ENCODE measurements at regions not wholly inside any gene's neighbourhood (a gene's known extent, or its start where the extent isn't known, plus 50 kb on each side); places are given as distances from the start of the nearest gene placed in this dataset.
A peak's percentile ranks its signal among the peaks of the same experiment; 100 is the strongest.

DNA sequence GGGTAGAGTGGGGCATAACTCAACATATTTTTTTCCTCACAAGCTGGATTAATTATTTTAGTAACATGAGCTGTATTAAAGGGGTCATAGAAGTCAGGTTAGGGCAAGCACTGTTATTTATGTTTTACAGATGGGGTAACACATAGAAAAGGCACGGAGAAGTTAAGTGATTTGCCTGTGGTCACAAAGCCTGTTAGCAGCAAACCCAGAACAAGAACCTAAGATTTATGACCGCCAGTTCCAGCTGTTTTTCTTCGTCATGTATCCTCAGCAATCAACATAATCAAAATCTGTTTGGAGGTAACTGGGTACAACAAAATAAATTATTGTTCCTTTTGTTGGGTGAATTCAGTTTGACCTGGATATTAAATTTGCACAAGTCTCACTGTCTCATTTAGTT is 57.2 kb upstream of the BET1 start:
- Histone ChIP-seq H3K4me3 (no peak overlapping the region), H2AFZ (no peak overlapping the region), H3K79me2 (ENCODE audit: low read depth) (no peaks in the 10 kb centered on the region), H3K36me3 (ENCODE audit: low read depth) (no peaks in the 10 kb centered on the region), H3K4me2 (no peak overlapping the region), H3F3A (ENCODE audit: insufficient read depth, low read depth) (peaks cover 4% of the 10 kb centered on the region; the same call in 1 of the 2 replicates), H3K27ac (no peak overlapping the region), H4K20me1 (ENCODE audit: insufficient read depth) (no peaks in the 10 kb centered on the region), H3K4me1 (replicated peaks; ENCODE audit: insufficient read depth) (peaks cover 12% of the 10 kb centered on the region), H3K9me3 (ENCODE audit: insufficient read depth, low read depth) (peaks cover under 1% of the 10 kb centered on the region), H3K9me2 (ENCODE audit: insufficient read depth) (no peaks in the 10 kb centered on the region), H3K27me3 (ENCODE audit: insufficient read depth, low read depth) (no peaks in the 10 kb centered on the region)
- BruUV-seq (replicated peaks) = no TSS peak
- intact Hi-C loops (cut with micrococcal nuclease; ENCODE audit: unreplicated experiment) = no loop called here
- ChIA-PET CTCF (no interaction called here), POLR2A (ENCODE audit: unreplicated experiment) (interaction anchor here (0.5 kb wide), 1 partner anchor 66 kb away, joined by 6 read pairs; no protein-coding TSS in a partner anchor)
- DNase-seq = no peak
- TF ChIP-seq, protein P1, sequence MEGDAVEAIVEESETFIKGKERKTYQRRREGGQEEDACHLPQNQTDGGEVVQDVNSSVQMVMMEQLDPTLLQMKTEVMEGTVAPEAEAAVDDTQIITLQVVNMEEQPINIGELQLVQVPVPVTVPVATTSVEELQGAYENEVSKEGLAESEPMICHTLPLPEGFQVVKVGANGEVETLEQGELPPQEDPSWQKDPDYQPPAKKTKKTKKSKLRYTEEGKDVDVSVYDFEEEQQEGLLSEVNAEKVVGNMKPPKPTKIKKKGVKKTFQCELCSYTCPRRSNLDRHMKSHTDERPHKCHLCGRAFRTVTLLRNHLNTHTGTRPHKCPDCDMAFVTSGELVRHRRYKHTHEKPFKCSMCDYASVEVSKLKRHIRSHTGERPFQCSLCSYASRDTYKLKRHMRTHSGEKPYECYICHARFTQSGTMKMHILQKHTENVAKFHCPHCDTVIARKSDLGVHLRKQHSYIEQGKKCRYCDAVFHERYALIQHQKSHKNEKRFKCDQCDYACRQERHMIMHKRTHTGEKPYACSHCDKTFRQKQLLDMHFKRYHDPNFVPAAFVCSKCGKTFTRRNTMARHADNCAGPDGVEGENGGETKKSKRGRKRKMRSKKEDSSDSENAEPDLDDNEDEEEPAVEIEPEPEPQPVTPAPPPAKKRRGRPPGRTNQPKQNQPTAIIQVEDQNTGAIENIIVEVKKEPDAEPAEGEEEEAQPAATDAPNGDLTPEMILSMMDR (conservative IDR thresholded peaks at IDR 0.05) = no peak
- TF ChIP-seq EZH2 (IDR thresholded peaks at IDR 0.05; ENCODE audit: low read depth) = no peak

DNA sequence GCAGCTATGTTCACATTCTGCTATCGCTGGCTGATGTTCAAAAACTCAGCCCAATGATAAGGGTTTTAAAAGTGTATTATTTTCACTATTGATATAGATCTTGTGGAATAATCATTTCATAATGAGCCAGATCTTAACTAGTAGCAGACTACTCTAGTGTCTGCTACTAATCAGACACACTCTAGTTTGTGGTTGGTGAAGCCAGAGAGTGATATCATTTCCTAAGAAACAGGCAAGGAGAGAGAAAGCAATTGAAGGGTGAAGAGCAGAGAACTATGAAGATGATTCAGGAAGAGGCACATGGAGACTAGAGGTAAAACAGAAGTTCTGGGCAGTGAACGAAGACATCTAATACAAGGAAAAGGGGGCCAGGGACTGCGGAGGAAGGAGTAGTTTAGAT is 58.2 kb upstream of the BET1 start:
- Histone ChIP-seq H3F3A (ENCODE audit: insufficient read depth, low read depth) (no peaks in the 10 kb centered on the region; the same call in 1 of the 2 replicates), H3K9me3 (ENCODE audit: insufficient read depth, low read depth) (no peaks in the 10 kb centered on the region; the same call in 1 of the 2 replicates), H3K79me2 (ENCODE audit: low read depth) (no peaks in the 10 kb centered on the region), H2AFZ (no peak overlapping the region), H4K20me1 (ENCODE audit: insufficient read depth) (no peaks in the 10 kb centered on the region), H3K4me3 (no peak overlapping the region), H3K27me3 (ENCODE audit: insufficient read depth, low read depth) (no peaks in the 10 kb centered on the region), H3K4me2 (no peak overlapping the region), H3K36me3 (ENCODE audit: low read depth) (no peaks in the 10 kb centered on the region), H3K9me2 (ENCODE audit: insufficient read depth) (no peaks in the 10 kb centered on the region), H3K27ac (no peak overlapping the region), H3K4me1 (replicated peaks; ENCODE audit: insufficient read depth) (peaks cover 12% of the 10 kb centered on the region)
- DNase-seq = no peak
- ChIA-PET POLR2A (ENCODE audit: unreplicated experiment) (no interaction called here), CTCF (no interaction called here)
- intact Hi-C loops (cut with micrococcal nuclease; ENCODE audit: unreplicated experiment) = no loop called here
- TF ChIP-seq, protein P1 (conservative IDR thresholded peaks at IDR 0.05) = no peak
- no peak for TF ChIP-seq EZH2 (IDR thresholded peaks at IDR 0.05; ENCODE audit: low read depth)
- BruUV-seq (replicated peaks) = no TSS peak

DNA sequence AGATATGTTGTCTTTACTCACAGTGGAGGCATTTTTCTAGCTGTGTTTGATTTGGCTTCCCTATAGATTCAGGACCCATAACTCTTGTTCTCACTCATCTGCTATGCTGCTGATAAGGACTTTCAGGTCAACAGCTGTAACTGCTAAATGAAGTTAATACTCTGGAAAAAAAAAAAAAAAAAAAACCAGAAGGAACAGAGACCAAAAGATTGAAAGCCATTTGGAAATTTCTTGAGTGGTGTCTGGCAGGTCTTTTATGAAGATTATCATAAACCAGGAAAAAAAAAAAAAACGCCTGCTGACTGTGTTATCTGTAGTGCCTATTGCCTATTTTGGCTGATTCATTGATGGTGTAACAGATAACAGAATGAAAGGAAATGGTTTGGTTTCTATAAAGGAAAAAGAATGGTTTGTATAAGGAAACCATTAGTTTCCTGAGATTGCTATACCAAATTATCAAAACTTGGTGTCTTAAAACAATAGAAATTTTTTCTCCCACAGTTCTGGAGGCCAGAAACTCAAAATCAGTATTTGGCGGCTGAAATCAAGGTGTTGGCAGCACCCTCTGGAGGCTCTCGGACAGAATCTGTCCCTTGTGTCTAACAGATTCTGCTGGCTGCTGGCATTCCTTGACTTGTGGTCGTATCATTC is 60.5 kb upstream of the BET1 start:
- H3F3A ChIP-seq (ENCODE audit: insufficient read depth, low read depth) = no peaks in the 10 kb centered on the region; the same call in 1 of the 2 replicates
- no TSS peak for BruUV-seq (replicated peaks)
- no peak overlapping the region for H2AFZ ChIP-seq
- peak overlapping the region; percentile 10; the same call in 1 of the 2 replicates for H3K4me2 ChIP-seq
- no peaks in the 10 kb centered on the region for H3K9me2 ChIP-seq (ENCODE audit: insufficient read depth)
- H3K9me3 ChIP-seq (ENCODE audit: insufficient read depth, low read depth) = no peaks in the 10 kb centered on the region; the same call in 1 of the 2 replicates
- peak; percentile 17 to 65 for DNase-seq
- TF ChIP-seq, protein P1 (conservative IDR thresholded peaks at IDR 0.05) = no peak
- TF ChIP-seq EZH2 (IDR thresholded peaks at IDR 0.05; ENCODE audit: low read depth) = no peak
- H3K27me3 ChIP-seq (ENCODE audit: insufficient read depth, low read depth) = no peaks in the 10 kb centered on the region
- H4K20me1 ChIP-seq (ENCODE audit: insufficient read depth) = no peaks in the 10 kb centered on the region
- no peaks in the 10 kb centered on the region for H3K79me2 ChIP-seq (ENCODE audit: low read depth)
- CTCF ChIA-PET = interaction anchor here (0.7 kb wide), 1 partner anchor 9 kb away, joined by 5 read pairs; no protein-coding TSS in a partner anchor
- H3K36me3 ChIP-seq (ENCODE audit: low read depth) = no peaks in the 10 kb centered on the region
- peaks cover 26% of the 10 kb centered on the region for H3K4me1 ChIP-seq (replicated peaks; ENCODE audit: insufficient read depth)
- intact Hi-C loops (cut with micrococcal nuclease; ENCODE audit: unreplicated experiment) = no loop called here
- POLR2A ChIA-PET (ENCODE audit: unreplicated experiment) = no interaction called here
- peak overlapping the region; percentile 39; the same call in 1 of the 2 replicates for H3K27ac ChIP-seq
- no peak overlapping the region for H3K4me3 ChIP-seq
